H1 (cell line): ENCODE measurements at regions not wholly inside any gene's neighbourhood (a gene's known extent, or its start where the extent isn't known, plus 50 kb on each side); places are given as distances from the start of the nearest gene placed in this dataset.

Source experiments
- CTCF ChIA-PET: fragments of 300-600 bp; sonication (Branson Sonifier 250); formaldehyde crosslinking; loops from one replicate; lab custom pipeline; 2021; ENCODE audit not compliant: partially characterized antibody; lab: Charles Lee
- POLR2A ChIA-PET: fragments of 300-600 bp; sonication (Branson Sonifier 250); formaldehyde crosslinking; loops from one replicate; lab custom pipeline; 2021; ENCODE audit warnings: inconsistent platforms; ENCODE audit not compliant: partially characterized antibody; lab: Charles Lee
- DNase-seq, 2 experiments: peaks; one replicate each; pipeline versions ENCODE4 v3.0.0 to v3.0.0-alpha.2; 2010 to 2022; ENCODE audit warnings: low spot score in 2 of 2, low read depth in 1 of 2, mixed read lengths in 1 of 2
- FAIRE-seq: peaks from 2 replicates; lab custom pipeline; 2011; peaks lifted over from hg19 to GRCh38; lab: Jason Lieb, UNC
- H2AFZ ChIP-seq: 2 replicates; pipeline ENCODE4 v1.8.1; 2012; ENCODE audit warnings: low read length, inconsistent platforms
- H2AK5ac ChIP-seq: 2 replicates; pipeline ENCODE4 v1.6.1; 2013; ENCODE audit warnings: low read depth, low read length
- H2BK120ac ChIP-seq: replicated peaks from 2 replicates; pipeline ENCODE3; 2013; ENCODE audit warnings: low read depth, low read length, inconsistent platforms
- H2BK12ac ChIP-seq: 2 replicates; pipeline ENCODE4 v1.6.1; 2013; ENCODE audit warnings: low read depth, low read length
- H2BK15ac ChIP-seq: 2 replicates; pipeline ENCODE4 v1.6.1; 2013; ENCODE audit warnings: low read length
- H2BK20ac ChIP-seq: 2 replicates; pipeline ENCODE4 v1.6.1; 2013; ENCODE audit warnings: low read length
- H2BK5ac ChIP-seq: 2 replicates; pipeline ENCODE4 v1.6.1; 2013; ENCODE audit warnings: low read depth, low read length
- H3K14ac ChIP-seq: 2 replicates; pipeline ENCODE4 v1.6.1; 2013; ENCODE audit warnings: inconsistent platforms; ENCODE audit not compliant: insufficient read length
- H3K18ac ChIP-seq: 2 replicates; pipeline ENCODE4 v1.6.1; 2013; ENCODE audit warnings: low read length; ENCODE audit errors: extremely low read depth
- H3K23ac ChIP-seq: 2 replicates; pipeline ENCODE4 v1.6.1; 2013; ENCODE audit warnings: inconsistent platforms; ENCODE audit not compliant: insufficient read length
- H3K23me2 ChIP-seq: 2 replicates; pipeline ENCODE4 v1.6.1; 2013; ENCODE audit warnings: low read depth, low read length
- H3K27ac ChIP-seq: 2 replicates; pipeline ENCODE4 v1.6.1; 2011; ENCODE audit warnings: low read depth, low read length, inconsistent platforms
- H3K27me3 ChIP-seq, 4 experiments: replicated peaks in 1 of 4; 1 replicate in 1 of 4; 2 replicates in 3 of 4; pipeline versions ENCODE4 v1.6.1 to v1.8.1; 2011 to 2013; ENCODE audit warnings: low read length in 3 of 4, mild to moderate bottlenecking in 3 of 4, inconsistent platforms in 2 of 4, mixed read lengths in 2 of 4, moderate library complexity in 1 of 4; ENCODE audit not compliant: control insufficient read depth in 3 of 4, insufficient read depth in 3 of 4; ENCODE audit errors: extremely low read depth in 1 of 4
- H3K36me3 ChIP-seq, 4 experiments: 2 replicates each; pipeline versions ENCODE4 v1.6.1 to v1.8.1; 2011 to 2013; ENCODE audit warnings: mild to moderate bottlenecking in 4 of 4, low read length in 3 of 4, moderate library complexity in 2 of 4, control low read depth in 1 of 4, inconsistent platforms in 1 of 4; ENCODE audit not compliant: insufficient read depth in 4 of 4, control insufficient read depth in 2 of 4
- H3K4ac ChIP-seq: replicated peaks from 2 replicates; pipeline ENCODE3; 2013; ENCODE audit warnings: low read length, low read depth, mixed read lengths, inconsistent platforms; ENCODE audit not compliant: insufficient read length
- H3K4me1 ChIP-seq, 4 experiments: replicated peaks in 1 of 4; 1 replicate in 1 of 4; 2 replicates in 3 of 4; pipeline versions ENCODE4 v1.6.1 to v1.8.1; 2011 to 2013; ENCODE audit warnings: low read length in 3 of 4, inconsistent platforms in 2 of 4, mixed read lengths in 1 of 4; ENCODE audit not compliant: insufficient read depth in 4 of 4, control insufficient read depth in 3 of 4
- H3K4me2 ChIP-seq, 2 experiments: 2 replicates each; pipeline versions ENCODE4 v1.6.1 to v1.8.1; 2011 to 2013; ENCODE audit warnings: low read depth in 2 of 2, low read length in 2 of 2, control low read depth in 1 of 2, inconsistent platforms in 1 of 2, mild to moderate bottlenecking in 1 of 2; ENCODE audit not compliant: insufficient read depth in 1 of 2
- H3K4me3 ChIP-seq, 4 experiments: fragments of 200-600, 300-600 bp in 1 of 4; sonication (generic), shearing (Covaris generic), sonication (Bioruptor Twin) in 1 of 4; 2 replicates each; pipeline versions ENCODE4 v1.5.1 to v1.8.1; 2011 to 2016; ENCODE audit warnings: low read length in 4 of 4, low read depth in 3 of 4, control low read depth in 2 of 4, inconsistent platforms in 2 of 4, mild to moderate bottlenecking in 2 of 4, mixed read lengths in 1 of 4, moderate library complexity in 1 of 4; ENCODE audit not compliant: insufficient read depth in 2 of 4; ENCODE audit errors: extremely low read depth in 1 of 4
- H3K56ac ChIP-seq: replicated peaks from 2 replicates; pipeline ENCODE3; 2013; ENCODE audit warnings: low read depth, mild to moderate bottlenecking, mixed read lengths, low read length, inconsistent platforms; ENCODE audit not compliant: insufficient read length
- H3K79me1 ChIP-seq: 2 replicates; pipeline ENCODE4 v1.6.1; 2013; ENCODE audit warnings: low read depth, low read length, control low read depth
- H3K79me2 ChIP-seq, 2 experiments: 2 replicates each; pipeline versions ENCODE4 v1.6.1 to v1.8.1; 2012 to 2013; ENCODE audit warnings: low read length in 2 of 2, mild to moderate bottlenecking in 2 of 2, inconsistent platforms in 1 of 2; ENCODE audit not compliant: insufficient read depth in 2 of 2, control insufficient read depth in 1 of 2
- H3K9ac ChIP-seq, 4 experiments: replicated peaks in 1 of 4; 1 replicate in 1 of 4; 2 replicates in 3 of 4; pipeline versions ENCODE4 v1.6.1 to v1.8.1; 2011 to 2013; ENCODE audit warnings: low read depth in 3 of 4, low read length in 3 of 4, control low read depth in 2 of 4, mild to moderate bottlenecking in 2 of 4, moderate library complexity in 2 of 4, inconsistent platforms in 1 of 4; ENCODE audit errors: extremely low read depth in 1 of 4
- H3K9me3 ChIP-seq, 2 experiments: 2 replicates each; pipeline versions ENCODE4 v1.6.1 to v1.8.1; 2012 to 2013; ENCODE audit warnings: mild to moderate bottlenecking in 2 of 2, moderate library complexity in 2 of 2, control low read depth in 1 of 2, inconsistent platforms in 1 of 2, low read depth in 1 of 2, low read length in 1 of 2, mixed read lengths in 1 of 2; ENCODE audit not compliant: insufficient read depth in 2 of 2
- H4K20me1 ChIP-seq, 2 experiments: replicated peaks in 1 of 2; 2 replicates each; pipeline versions ENCODE3 to v1.8.1; 2011 to 2013; ENCODE audit warnings: inconsistent platforms in 2 of 2, low read length in 2 of 2, mild to moderate bottlenecking in 1 of 2; ENCODE audit not compliant: insufficient read depth in 2 of 2, control insufficient read depth in 1 of 2
- H4K5ac ChIP-seq: 2 replicates; pipeline ENCODE4 v1.6.1; 2013; ENCODE audit warnings: low read length, low read depth, mixed read lengths, inconsistent platforms; ENCODE audit not compliant: insufficient read length
- H4K8ac ChIP-seq: 2 replicates; pipeline ENCODE4 v1.8.0; 2013; ENCODE audit warnings: mild to moderate bottlenecking, moderate library complexity, low read length, inconsistent platforms; ENCODE audit not compliant: insufficient read depth; ENCODE audit errors: extremely low read depth
- H4K91ac ChIP-seq: replicated peaks from 2 replicates; pipeline ENCODE3; 2013; ENCODE audit warnings: low read length, mixed read lengths, inconsistent platforms; ENCODE audit not compliant: insufficient read length
- BRCA1 ChIP-seq: IDR thresholded peaks from 2 replicates; pipeline ENCODE4 v1.6.1; 2012; ENCODE audit warnings: low read depth, low read length, improper control_type of control experiment
- EP300 ChIP-seq, 2 experiments: IDR thresholded peaks; 1 replicate in 1 of 2; 2 replicates in 1 of 2; pipeline ENCODE4 v1.6.1; 2011 to 2012; ENCODE audit warnings: low read depth in 2 of 2, low read length in 2 of 2, mild to moderate bottlenecking in 2 of 2, borderline replicate concordance in 1 of 2, inconsistent platforms in 1 of 2, moderate library complexity in 1 of 2
- WGBS, 2 experiments: shearing (Covaris generic) in 1 of 2; methylation state at CpG; one replicate each; pipeline versions ENCODE4 v1.1.6 to v1.1.7; 2013 to 2015; ENCODE audit warnings: low lambda C conversion rate in 2 of 2, mixed read lengths in 2 of 2, inconsistent platforms in 1 of 2, low coverage in 1 of 2, missing lambda C conversion rate in 1 of 2; ENCODE audit not compliant: insufficient replicate concordance in 2 of 2, insufficient coverage in 1 of 2, insufficient read length in 1 of 2; ENCODE audit errors: extremely low coverage in 1 of 2, missing lambda C conversion rate in 1 of 2; 5-methylcytosine and 5-hydroxymethylcytosine counted together
- TF ChIP-seq, protein P1 (sequence below): IDR thresholded peaks from 2 replicates; pipeline ENCODE4 v1.6.1; 2012; ENCODE audit warnings: inconsistent platforms

DNA sequence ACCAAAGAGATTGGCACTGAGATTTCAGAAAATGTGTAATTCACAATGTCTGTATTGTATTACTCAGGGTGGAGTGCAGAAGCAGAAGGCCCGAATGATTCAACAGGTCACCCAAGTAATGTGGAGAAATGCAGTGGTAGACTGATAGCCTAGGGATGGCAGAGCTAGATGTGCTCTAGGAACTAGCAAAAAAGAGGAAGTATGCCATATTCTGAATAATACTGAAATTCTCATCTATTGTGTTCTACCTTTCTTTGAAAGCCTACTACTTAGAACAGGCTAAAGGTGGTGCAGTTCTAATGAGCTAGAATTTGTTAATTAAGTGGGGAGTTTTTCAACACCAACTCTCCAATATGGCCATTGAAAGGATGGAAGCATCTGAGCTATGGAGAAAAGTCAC lies 1449.8 kb upstream of the MIR17HG start:
- FAIRE-seq (no peak), DNase-seq (no peak)
- Histone ChIP-seq H4K8ac (no peak overlapping the region), H2BK12ac (no peak overlapping the region), H2BK5ac (no peak overlapping the region), H3K27ac (no peak overlapping the region), H4K5ac (no peak overlapping the region), H3K9me3 (no peaks in the 10 kb centered on the region), H3K56ac (no peak overlapping the region), H2BK120ac (no peak overlapping the region), H3K14ac (no peak overlapping the region), H4K91ac (no peak overlapping the region), H3K79me2 (no peaks in the 10 kb centered on the region), H3K23me2 (no peaks in the 10 kb centered on the region), H3K4me3 (no peak overlapping the region), H3K36me3 (no peaks in the 10 kb centered on the region), H3K4me2 (no peak overlapping the region), H3K18ac (no peak overlapping the region), H3K23ac (no peak overlapping the region), H2BK20ac (no peak overlapping the region), H4K20me1 (no peaks in the 10 kb centered on the region), H3K27me3 (no peaks in the 10 kb centered on the region), H3K79me1 (no peaks in the 10 kb centered on the region), H3K9ac (no peak overlapping the region), H3K4me1 (no peaks in the 10 kb centered on the region), H3K4ac (no peak overlapping the region), H2AK5ac (no peak overlapping the region), H2BK15ac (no peak overlapping the region), H2AFZ (no peak overlapping the region)
- CTCF ChIA-PET, result no interaction called here
- 100% methylated on average over 1 of the region's 1 CpG; no CpG with 5 or more reads in 1 of the 2 experiments for WGBS, 2 experiments
- POLR2A ChIA-PET, result no interaction called here
- TF ChIP-seq BRCA1 (no peak), EP300 (IDR thresholded peaks at IDR 0.05; ENCODE audit: borderline replicate concordance in 1 of 2, low read depth in 2 of 2, low read length in 2 of 2) (no peak)
- TF ChIP-seq, protein P1, sequence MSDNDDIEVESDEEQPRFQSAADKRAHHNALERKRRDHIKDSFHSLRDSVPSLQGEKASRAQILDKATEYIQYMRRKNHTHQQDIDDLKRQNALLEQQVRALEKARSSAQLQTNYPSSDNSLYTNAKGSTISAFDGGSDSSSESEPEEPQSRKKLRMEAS, result no peak
